SK-N-SH (cell line): ENCODE measurements at regions not wholly inside any gene's neighbourhood (a gene's known extent, or its start where the extent isn't known, plus 50 kb on each side); places are given as distances from the start of the nearest gene placed in this dataset.

ENCODE experiments used
- EP300 ChIP-seq, 2 experiments: IDR thresholded peaks; 2 replicates each; pipeline versions ENCODE4 v1.4.0 to v1.6.1; 2012; ENCODE audit warnings: borderline replicate concordance in 1 of 2, low read depth in 1 of 2, low read length in 1 of 2
- POLR2AphosphoS5 ChIP-seq: IDR thresholded peaks from 2 replicates; pipeline ENCODE4 v1.6.1; 2012; ENCODE audit warnings: low read depth, low read length
- RAD21 ChIP-seq: IDR thresholded peaks from 2 replicates; pipeline ENCODE4 v1.6.1; 2012; ENCODE audit warnings: mild to moderate bottlenecking, low read length
- SMC3 ChIP-seq: IDR thresholded peaks from 2 replicates; pipeline ENCODE4 v1.6.1; 2012; ENCODE audit warnings: low read depth, low read length, improper control_type of control experiment
- YY1 ChIP-seq: IDR thresholded peaks from 2 replicates; pipeline ENCODE4 v1.4.0; 2012; ENCODE audit warnings: low read depth, mild to moderate bottlenecking
- TF ChIP-seq, protein P1 (sequence below): fragments of 150-350 bp; IDR thresholded peaks from 2 replicates; pipeline ENCODE4 v1.6.1; 2016; ENCODE audit warnings: mild to moderate bottlenecking, low read depth, low read length
- TF ChIP-seq, protein P2 (sequence below): fragments of 200-600 bp; sonication (generic); IDR thresholded peaks from 2 replicates; pipeline ENCODE4 v1.6.1; 2017; ENCODE audit warnings: antibody characterized with exemption, mild to moderate bottlenecking, moderate library complexity
- TF ChIP-seq, protein P3 (sequence below): fragments of 150-350 bp; IDR thresholded peaks from 2 replicates; pipeline ENCODE4 v1.6.1; 2017; ENCODE audit warnings: antibody characterized with exemption, low read length, low read depth, borderline replicate concordance

DNA sequence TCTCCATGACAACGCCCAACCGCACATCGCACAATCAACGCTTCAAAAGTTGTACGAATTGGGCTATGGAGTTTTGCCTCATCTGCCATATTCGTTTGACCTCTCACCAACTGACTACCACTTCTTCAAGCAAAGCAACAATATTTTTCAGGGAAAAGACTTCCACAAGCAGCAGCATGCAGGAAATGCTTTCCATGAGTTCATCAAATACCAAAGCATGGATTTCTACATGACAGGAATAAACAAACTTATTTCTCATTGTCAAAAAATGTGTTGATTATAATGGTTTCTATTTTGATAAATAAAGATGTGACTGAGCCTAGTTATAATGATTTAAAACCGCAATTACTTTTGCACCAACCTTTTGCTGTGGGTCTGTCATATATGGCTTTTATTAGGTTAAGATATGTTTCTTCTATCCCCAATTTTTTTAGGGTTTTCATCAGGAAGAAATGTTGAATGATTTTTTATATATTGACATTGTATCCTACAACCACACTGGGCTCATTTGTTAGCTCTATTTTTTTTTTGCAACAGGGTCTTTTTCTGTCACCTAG is 138.4 kb downstream of the PWWP3B start:
- no peak for TF ChIP-seq EP300 (IDR thresholded peaks at IDR 0.05; ENCODE audit: borderline replicate concordance in 1 of 2, low read depth in 1 of 2, low read length in 1 of 2)
- TF ChIP-seq POLR2AphosphoS5 = no peak
- TF ChIP-seq, protein P1, sequence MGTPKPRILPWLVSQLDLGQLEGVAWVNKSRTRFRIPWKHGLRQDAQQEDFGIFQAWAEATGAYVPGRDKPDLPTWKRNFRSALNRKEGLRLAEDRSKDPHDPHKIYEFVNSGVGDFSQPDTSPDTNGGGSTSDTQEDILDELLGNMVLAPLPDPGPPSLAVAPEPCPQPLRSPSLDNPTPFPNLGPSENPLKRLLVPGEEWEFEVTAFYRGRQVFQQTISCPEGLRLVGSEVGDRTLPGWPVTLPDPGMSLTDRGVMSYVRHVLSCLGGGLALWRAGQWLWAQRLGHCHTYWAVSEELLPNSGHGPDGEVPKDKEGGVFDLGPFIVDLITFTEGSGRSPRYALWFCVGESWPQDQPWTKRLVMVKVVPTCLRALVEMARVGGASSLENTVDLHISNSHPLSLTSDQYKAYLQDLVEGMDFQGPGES = no peak
- TF ChIP-seq, protein P2, sequence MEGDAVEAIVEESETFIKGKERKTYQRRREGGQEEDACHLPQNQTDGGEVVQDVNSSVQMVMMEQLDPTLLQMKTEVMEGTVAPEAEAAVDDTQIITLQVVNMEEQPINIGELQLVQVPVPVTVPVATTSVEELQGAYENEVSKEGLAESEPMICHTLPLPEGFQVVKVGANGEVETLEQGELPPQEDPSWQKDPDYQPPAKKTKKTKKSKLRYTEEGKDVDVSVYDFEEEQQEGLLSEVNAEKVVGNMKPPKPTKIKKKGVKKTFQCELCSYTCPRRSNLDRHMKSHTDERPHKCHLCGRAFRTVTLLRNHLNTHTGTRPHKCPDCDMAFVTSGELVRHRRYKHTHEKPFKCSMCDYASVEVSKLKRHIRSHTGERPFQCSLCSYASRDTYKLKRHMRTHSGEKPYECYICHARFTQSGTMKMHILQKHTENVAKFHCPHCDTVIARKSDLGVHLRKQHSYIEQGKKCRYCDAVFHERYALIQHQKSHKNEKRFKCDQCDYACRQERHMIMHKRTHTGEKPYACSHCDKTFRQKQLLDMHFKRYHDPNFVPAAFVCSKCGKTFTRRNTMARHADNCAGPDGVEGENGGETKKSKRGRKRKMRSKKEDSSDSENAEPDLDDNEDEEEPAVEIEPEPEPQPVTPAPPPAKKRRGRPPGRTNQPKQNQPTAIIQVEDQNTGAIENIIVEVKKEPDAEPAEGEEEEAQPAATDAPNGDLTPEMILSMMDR = no peak
- TF ChIP-seq YY1 = no peak
- TF ChIP-seq, protein P3, sequence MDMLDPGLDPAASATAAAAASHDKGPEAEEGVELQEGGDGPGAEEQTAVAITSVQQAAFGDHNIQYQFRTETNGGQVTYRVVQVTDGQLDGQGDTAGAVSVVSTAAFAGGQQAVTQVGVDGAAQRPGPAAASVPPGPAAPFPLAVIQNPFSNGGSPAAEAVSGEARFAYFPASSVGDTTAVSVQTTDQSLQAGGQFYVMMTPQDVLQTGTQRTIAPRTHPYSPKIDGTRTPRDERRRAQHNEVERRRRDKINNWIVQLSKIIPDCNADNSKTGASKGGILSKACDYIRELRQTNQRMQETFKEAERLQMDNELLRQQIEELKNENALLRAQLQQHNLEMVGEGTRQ = no peak
- TF ChIP-seq RAD21 = no peak
- TF ChIP-seq SMC3 = no peak
